ENCODE measurements at regions not wholly inside any gene's neighbourhood (a gene's known extent, or its start where the extent isn't known, plus 50 kb on each side); places are given as distances from the start of the nearest gene placed in this dataset.

GRCh38 chr3:167908746-167909503 is 173.4 kb downstream of the SERPINI1 start:
- no peaks in the 10 kb centered on the region for H3K9me3 ChIP-seq
- H3K36me3 ChIP-seq = no peaks in the 10 kb centered on the region
- no peaks in the 10 kb centered on the region; the same call in none of the 2 replicates for H3K27me3 ChIP-seq
- no peak for DNase-seq
- no peak overlapping the region for H3K4me3 ChIP-seq

GRCh38 chr3:167908221-167908620 is 172.7 kb downstream of the SERPINI1 start:
- no peaks in the 10 kb centered on the region; the same call in none of the 2 replicates for H3K27me3 ChIP-seq
- no peak overlapping the region for H3K4me3 ChIP-seq
- no peaks in the 10 kb centered on the region for H3K36me3 ChIP-seq
- no peak for DNase-seq
- H3K9me3 ChIP-seq = no peaks in the 10 kb centered on the region

- Histone ChIP-seq H3K27me3 (no peaks in the 10 kb centered on the region; the same call in 1 of the 2 replicates), H3K36me3 (no peaks in the 10 kb centered on the region), H3K9me3 (no peaks in the 10 kb centered on the region), H3K4me3 (no peak overlapping the region)
- DNase-seq = no peak
Observed at GRCh38 chr3:167901138-167901537, 165.6 kb downstream of the SERPINI1 start.

GRCh38 chr3:167899093-167899492 is 163.6 kb downstream of the SERPINI1 start:
- DNase-seq = no peak
- no peak overlapping the region for H3K4me3 ChIP-seq
- no peaks in the 10 kb centered on the region for H3K9me3 ChIP-seq
- no peaks in the 10 kb centered on the region for H3K36me3 ChIP-seq
- no peaks in the 10 kb centered on the region; the same call in 1 of the 2 replicates for H3K27me3 ChIP-seq

GRCh38 chr3:167898091-167898490 is 162.6 kb downstream of the SERPINI1 start:
- no peaks in the 10 kb centered on the region for H3K27me3 ChIP-seq
- no peak for DNase-seq
- no peaks in the 10 kb centered on the region for H3K36me3 ChIP-seq
- H3K4me3 ChIP-seq = no peak overlapping the region
- H3K9me3 ChIP-seq = no peaks in the 10 kb centered on the region

GRCh38 chr3:167895684-167896083 is 160.2 kb downstream of the SERPINI1 start:
- no peak for DNase-seq
- Histone ChIP-seq H3K27me3 (no peaks in the 10 kb centered on the region), H3K36me3 (no peaks in the 10 kb centered on the region), H3K4me3 (no peak overlapping the region), H3K9me3 (no peaks in the 10 kb centered on the region)

GRCh38 chr3:167895178-167895577 is 159.7 kb downstream of the SERPINI1 start:
- DNase-seq = no peak

GRCh38 chr3:167892205-167892604 is 156.7 kb downstream of the SERPINI1 start:
- Histone ChIP-seq H3K27me3 (no peaks in the 10 kb centered on the region), H3K9me3 (no peaks in the 10 kb centered on the region), H3K4me3 (no peak overlapping the region), H3K36me3 (no peaks in the 10 kb centered on the region)
- DNase-seq = no peak

More at GRCh38 chr3:167895178-167895577, 159.7 kb downstream of the SERPINI1 start:
- Histone ChIP-seq H3K9me3 (no peaks in the 10 kb centered on the region), H3K4me3 (no peak overlapping the region), H3K36me3 (no peaks in the 10 kb centered on the region), H3K27me3 (no peaks in the 10 kb centered on the region)

GRCh38 chr3:167887096-167887495 is 151.6 kb downstream of the SERPINI1 start:
- no peaks in the 10 kb centered on the region for H3K27me3 ChIP-seq
- no peak for DNase-seq
- H3K36me3 ChIP-seq = no peaks in the 10 kb centered on the region
- H3K4me3 ChIP-seq = no peak overlapping the region
- no peaks in the 10 kb centered on the region for H3K9me3 ChIP-seq

- Histone ChIP-seq H3K4me3 (no peak overlapping the region), H3K9me3 (no peaks in the 10 kb centered on the region), H3K36me3 (no peaks in the 10 kb centered on the region), H3K27me3 (no peaks in the 10 kb centered on the region)
- no peak for DNase-seq
Observed at GRCh38 chr3:167886690-167887089, 151.2 kb downstream of the SERPINI1 start.

- no peak for DNase-seq
- Histone ChIP-seq H3K27me3 (no peaks in the 10 kb centered on the region), H3K4me3 (no peak overlapping the region), H3K36me3 (no peaks in the 10 kb centered on the region), H3K9me3 (no peaks in the 10 kb centered on the region)
Observed at GRCh38 chr3:167885277-167885676, 149.8 kb downstream of the SERPINI1 start.

GRCh38 chr3:167884481-167884880 is 149.0 kb downstream of the SERPINI1 start:
- Histone ChIP-seq H3K27me3 (no peaks in the 10 kb centered on the region), H3K36me3 (no peaks in the 10 kb centered on the region), H3K9me3 (no peaks in the 10 kb centered on the region), H3K4me3 (no peak overlapping the region)
- no peak for DNase-seq

GRCh38 chr3:167883452-167883851 is 147.9 kb downstream of the SERPINI1 start:
- no peak for DNase-seq
- H3K36me3 ChIP-seq = no peaks in the 10 kb centered on the region
- H3K9me3 ChIP-seq = no peaks in the 10 kb centered on the region
- H3K4me3 ChIP-seq = no peak overlapping the region
- H3K27me3 ChIP-seq = no peaks in the 10 kb centered on the region

- H3K27me3 ChIP-seq = no peaks in the 10 kb centered on the region
- H3K4me3 ChIP-seq = no peak overlapping the region
- no peak for DNase-seq
- no peaks in the 10 kb centered on the region for H3K36me3 ChIP-seq
- no peaks in the 10 kb centered on the region for H3K9me3 ChIP-seq
Observed at GRCh38 chr3:167882057-167882667, 146.6 kb downstream of the SERPINI1 start.

- Histone ChIP-seq H3K27me3 (no peaks in the 10 kb centered on the region), H3K9me3 (peaks cover 5% of the 10 kb centered on the region; the same call in 1 of the 2 replicates), H3K4me3 (no peak overlapping the region), H3K36me3 (no peaks in the 10 kb centered on the region)
- no peak for DNase-seq
Observed at GRCh38 chr3:167880183-167880582, 144.7 kb downstream of the SERPINI1 start.

- H3K4me3 ChIP-seq = no peak overlapping the region
- DNase-seq = peak; percentile 72
- H3K36me3 ChIP-seq = no peaks in the 10 kb centered on the region
- no peaks in the 10 kb centered on the region for H3K27me3 ChIP-seq
- H3K9me3 ChIP-seq = peaks cover 5% of the 10 kb centered on the region; the same call in 1 of the 2 replicates
Observed at GRCh38 chr3:167876620-167877281, 141.2 kb downstream of the SERPINI1 start.
